NCI-H526 treated with DMSO at 0.1 percent for 48 hours (cell line): ENCODE measurements at regions not wholly inside any gene's neighbourhood (a gene's known extent, or its start where the extent isn't known, plus 50 kb on each side); places are given as distances from the start of the nearest gene placed in this dataset.

ENCODE experiments used
- DNase-seq: peaks from one replicate; lab custom pipeline; 2025; lab: John Stamatoyannopoulos, UW

DNA sequence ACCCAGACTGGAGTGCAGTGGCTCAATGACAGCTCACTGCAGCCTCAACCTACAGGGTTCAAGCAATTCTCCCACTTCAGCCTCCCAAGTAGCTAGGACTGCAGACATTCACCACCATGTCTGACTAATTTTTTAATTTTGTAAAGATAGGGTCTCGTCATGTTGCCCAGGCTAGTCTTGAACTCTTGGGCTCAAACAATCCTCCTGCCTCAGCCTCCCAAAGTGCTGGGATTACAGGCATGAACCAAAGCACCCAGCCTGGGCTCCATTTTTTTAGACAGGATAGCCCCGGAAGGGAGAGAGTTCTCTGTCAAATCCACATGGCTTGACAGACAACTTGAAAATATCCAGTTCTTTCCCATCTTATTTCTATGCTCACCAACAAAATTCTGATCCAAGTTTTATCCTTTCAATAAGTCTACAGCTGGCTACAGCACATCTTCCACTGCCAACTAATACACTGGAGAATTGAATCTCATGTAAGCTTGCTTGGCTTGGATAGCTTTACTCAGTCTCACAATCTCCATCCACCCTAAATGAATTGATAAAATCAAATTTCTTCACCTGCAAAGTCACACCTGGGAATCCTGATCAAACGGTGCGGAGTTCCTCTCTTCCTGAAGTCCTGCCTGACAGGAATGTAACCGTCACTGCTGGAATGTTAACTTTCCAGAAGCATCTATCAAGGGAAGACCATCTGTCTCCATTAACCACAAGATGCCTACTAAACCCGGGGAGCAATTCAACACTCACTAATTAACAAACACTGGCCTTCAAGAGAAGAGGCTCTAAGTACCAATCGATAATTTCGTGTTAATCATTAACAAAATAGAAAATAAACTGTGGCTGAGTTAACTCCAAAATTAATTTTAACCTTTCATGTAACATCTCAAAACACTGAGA lies 239.7 kb upstream of the MKLN1 start:
- DNase-seq: no peak

GRCh38 chr7:131090188-131090587 lies 237.5 kb upstream of the MKLN1 start:
- DNase-seq: peak; percentile 62

- no peak for DNase-seq
Measured at GRCh38 chr7:131090886-131091692, 236.6 kb upstream of the MKLN1 start.

DNA sequence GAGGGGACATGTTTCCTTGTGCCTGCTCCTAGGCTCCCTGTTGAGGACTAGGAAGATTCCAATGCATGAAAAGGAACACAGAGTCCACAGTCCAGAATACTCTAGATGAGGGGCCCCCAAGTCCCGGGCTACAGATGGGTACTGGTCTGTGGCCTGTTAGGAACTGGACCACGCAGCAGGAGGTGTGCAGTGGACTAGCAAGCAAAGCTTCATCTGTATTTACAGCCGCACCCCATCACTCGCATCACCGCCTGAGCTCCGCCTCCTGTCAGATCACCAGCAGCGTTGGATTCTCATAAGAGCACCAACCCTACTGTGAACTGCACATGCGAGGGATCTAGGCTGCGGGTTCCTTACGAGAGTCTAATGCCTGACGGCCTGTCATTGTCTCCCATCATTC lies 233.0 kb upstream of the MKLN1 start:
- DNase-seq: no peak

- no peak for DNase-seq
Measured at GRCh38 chr7:131095346-131095745, 232.3 kb upstream of the MKLN1 start.

- DNase-seq: no peak
Measured at GRCh38 chr7:131096267-131096927, 231.3 kb upstream of the MKLN1 start.

DNA sequence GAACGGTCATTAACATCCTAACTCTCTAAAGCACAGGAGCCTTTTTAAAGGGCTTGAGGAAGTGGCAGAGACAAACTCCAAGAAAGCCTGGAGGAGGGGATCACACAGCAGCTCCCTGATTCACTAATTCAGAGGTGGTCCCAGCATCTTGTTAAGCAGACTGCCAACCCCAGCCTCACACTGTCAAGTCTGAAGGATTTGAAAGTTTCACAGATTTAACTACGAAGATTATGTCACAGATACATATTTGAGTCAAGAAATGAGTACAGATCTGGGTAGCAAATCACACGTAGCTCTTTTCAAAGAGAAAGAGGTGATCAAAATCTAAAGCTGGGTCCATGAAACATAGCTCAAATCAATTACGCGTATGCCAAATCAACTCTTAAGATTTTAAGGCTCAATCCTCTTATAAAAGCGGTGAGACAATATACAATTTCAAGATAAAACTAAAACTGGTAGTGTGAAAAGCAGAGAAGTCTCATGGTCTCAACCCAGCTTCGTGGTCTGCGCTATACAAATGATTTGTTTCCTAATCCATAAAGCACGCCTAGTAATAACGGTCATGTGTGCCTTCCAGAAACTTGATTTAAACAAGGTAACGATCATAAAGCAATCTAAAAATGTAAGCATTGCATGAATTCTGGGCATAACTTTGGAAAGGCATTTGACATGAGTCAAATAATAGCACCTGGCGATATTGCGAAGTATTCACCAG lies 229.9 kb upstream of the MKLN1 start:
- no peak for DNase-seq

DNA sequence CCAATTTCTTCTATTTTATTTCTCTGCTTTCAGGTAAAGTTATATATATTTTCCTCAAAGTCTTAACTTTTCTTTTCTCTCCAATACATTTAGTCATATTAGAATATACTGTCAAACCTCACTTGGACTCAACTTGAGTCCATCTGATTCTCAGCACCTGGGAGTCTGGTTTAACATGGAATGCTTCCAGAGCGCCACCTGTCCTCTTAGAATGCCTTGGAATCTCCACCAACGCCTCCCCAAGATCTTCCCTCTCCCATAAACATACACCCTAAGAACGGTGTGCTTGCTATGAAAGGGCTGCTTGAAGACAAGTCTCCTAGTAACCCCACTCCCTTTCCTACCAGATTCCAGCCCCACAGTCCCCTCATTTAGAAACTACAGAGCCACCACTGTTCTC lies 229.1 kb upstream of the MKLN1 start:
- no peak for DNase-seq

DNA sequence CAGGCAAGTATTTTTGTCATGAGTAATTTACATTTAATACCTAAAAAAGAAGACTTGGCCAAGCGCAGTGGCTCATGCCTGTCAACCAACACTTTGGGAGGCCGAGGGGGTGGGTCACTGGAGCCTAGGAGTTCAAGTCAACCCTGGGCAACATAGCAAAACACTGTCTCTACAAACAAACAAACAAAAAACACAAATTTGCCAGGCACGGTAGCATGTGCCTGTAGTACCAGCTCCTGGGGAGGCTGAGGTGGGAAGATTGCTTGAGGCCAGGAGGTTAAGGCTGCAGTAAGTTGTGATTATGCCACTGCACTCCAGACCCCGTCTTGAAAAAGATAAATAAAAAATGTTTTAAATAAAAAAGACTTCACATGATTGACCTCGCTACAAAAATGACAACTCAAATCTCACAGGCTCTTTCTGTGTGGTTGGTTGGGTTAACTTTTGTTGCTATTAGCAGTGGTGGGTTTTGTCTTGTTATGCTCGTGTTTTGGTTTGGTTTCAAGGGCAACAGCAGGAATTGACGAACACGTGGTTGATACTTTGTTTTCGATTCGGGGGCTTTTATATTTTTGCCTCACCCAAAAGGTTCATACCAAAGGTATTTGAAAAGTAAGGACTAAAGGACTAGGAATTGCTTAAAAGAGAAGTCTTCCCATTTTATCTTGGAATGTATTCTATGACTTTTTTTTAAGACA lies 227.2 kb upstream of the MKLN1 start:
- DNase-seq: no peak

- DNase-seq: no peak
Measured at GRCh38 chr7:131103997-131104396, 223.7 kb upstream of the MKLN1 start.

GRCh38 chr7:131104596-131105293 lies 222.9 kb upstream of the MKLN1 start:
- DNase-seq: no peak

GRCh38 chr7:131105294-131105798 lies 222.3 kb upstream of the MKLN1 start:
- DNase-seq: peak; percentile 42

DNA sequence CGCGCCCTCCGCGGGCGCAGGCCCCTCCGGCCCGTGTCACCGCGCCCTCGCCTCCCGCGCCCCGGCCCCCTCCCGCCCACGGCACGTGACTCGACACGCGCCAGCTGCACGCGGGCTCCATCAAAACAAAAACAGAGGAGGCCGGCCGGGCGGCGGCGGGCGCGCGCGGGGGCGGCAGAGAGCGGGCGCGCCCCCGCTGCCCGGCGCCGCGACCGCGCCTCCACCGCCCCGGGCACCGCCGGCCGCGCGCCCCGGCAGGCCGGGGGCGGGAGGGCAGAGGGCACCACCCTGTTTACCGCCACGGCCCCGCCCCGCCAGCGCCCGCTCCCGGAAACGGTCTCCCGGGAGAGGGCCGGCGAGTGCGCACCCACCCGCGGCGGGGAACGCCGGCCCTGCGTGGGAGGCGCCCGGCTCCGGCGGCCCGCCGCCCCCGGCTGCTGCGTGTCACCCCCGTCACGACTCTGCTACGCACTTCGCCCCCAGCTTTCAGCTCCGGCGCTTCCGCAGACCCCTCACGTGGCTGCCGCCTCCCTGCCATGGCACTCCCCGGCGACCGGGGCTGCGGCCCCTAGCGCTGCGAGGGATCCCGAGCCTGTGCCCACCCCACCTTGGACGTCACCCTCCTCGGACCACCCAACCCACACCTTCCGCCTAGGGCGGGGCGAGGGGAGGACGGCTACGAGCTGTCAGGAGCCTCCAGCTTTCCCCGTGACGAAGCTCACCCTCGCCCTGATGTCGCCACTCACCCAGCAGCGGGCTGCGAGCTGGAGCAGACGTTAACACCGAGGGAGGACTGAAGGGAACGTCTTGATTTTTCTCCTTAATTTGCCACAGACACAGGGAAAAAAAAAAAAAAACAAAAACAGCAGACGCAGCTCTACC lies 221.6 kb upstream of the MKLN1 start:
- DNase-seq: peak; percentile 54

DNA sequence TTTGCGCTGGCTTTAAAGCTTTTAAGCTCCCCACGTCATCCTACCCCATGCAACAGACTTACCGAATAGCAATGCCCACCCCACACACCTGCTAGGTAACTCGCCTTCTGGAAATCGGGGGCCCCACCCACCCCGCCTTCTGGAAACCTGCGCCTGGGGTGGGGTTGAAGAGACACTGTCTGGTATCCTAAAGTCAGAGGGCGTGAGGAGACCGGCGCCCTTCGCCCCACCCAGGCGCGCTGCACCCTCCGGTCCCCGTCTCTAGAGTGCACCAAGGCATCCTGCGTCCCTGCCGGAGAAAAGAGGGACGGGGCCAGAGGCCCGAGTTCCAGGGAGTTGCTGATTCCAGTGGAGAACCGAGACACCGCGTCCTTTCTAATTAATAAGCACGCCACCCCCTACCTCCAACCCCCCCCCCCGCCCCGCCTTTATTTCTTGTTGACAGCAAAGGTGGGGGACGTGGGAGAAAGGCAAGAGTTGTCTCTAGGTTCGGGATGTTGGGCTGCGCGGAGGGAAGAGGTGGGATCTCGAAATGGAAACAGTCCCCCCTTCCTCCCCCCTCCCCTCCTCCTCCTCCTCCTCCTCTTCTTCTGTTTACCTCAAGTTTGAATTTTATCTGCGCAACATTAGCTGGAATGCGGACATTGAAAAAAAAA lies 220.9 kb upstream of the MKLN1 start:
- DNase-seq: peak; percentile 40

DNA sequence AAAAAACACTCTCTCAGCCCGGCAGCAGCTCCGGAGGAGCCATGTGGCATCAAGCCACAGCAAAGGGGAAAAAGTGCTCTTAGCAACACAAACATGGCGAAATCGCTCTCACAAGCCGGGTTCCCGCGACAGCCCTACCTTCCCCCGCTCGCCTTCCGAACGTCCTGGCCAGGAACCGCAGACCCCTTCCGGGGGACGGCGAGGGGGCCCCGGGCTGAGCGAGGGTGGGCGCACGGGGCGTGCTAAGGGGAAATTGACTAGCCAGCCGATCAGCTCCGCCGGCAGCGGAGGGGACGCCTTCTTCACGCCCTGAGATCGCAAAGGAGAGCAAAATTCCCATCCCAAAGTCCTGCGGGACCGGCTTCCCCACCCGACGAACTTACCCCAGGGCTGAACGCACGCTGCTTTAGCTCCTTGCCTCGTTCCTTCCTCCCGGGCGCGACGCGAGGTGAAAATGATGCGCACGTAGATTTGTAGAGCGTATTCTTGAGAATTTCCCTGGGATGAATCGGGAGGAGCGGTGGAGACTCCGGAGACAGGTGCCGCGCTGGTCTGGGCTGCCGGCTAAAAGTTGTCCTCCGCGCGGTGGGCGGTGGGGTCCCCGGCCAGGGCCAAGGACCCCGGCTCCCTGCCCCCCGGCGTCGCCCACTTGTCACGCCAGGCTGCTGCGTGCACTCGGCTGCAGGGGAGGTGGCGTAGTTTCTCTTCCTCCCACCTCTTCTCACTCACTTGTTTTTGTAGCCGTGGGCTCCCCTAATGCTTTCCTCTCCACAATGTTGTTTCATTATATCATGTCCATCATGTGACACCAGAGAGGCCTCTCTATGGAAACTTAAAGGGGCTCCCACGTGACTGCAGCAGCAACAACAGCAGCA lies 220.1 kb upstream of the MKLN1 start:
- DNase-seq: peak; percentile 87

DNA sequence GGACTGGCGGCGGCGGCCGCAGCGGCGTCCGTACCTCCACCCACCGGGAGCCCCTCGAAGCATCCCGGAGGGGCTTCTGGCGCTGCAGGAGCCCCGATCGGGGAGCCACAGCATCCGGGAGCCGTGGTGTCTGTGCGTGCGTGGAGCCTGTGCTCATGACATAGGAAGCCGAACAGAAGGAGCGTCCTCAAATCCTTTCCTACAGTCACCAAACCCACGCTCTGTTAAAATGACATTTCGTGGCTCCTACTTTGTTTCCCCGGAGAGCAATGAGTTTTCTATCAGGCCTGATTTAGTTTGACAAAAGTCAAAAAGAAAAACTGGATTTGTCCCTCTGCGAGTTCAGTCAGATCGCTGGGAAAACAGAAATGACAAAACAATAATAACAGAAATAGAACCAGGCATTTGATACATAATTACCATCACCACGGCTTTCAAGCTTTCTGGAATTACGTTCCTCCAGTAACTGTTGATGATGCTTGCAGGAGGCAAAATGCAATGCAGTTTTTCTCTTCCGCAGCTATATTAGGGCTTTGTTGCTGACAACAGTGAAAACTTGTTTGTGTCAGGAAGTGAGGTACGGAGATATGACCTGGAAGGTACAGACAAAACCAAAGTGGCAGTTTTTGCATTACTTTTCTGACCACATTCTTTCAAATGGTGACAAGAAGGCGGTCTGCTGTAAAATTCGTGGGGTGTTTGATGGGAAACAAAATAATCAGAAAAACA lies 219.3 kb upstream of the MKLN1 start:
- DNase-seq: no peak
